Astrocyte (in vitro differentiated cells and primary cell): ENCODE measurements at regions not wholly inside any gene's neighbourhood (a gene's known extent, or its start where the extent isn't known, plus 50 kb on each side); places are given as distances from the start of the nearest gene placed in this dataset.

ENCODE experiments used
- CTCF ChIP-seq: IDR thresholded peaks from 2 replicates; pipeline ENCODE4 v1.5.1; 2011; ENCODE audit warnings: low read depth, mild to moderate bottlenecking, inconsistent platforms, low read length, moderate library complexity; ENCODE audit not compliant: insufficient read depth
- EZH2 ChIP-seq: IDR thresholded peaks from 2 replicates; pipeline ENCODE4 v1.6.1; 2012; ENCODE audit warnings: mild to moderate bottlenecking, low read length, inconsistent platforms; ENCODE audit not compliant: insufficient read depth

GRCh38 chr5:166722939-166723338 is 1568.5 kb upstream of the WWC1 start:
- TF ChIP-seq CTCF = no peak
- TF ChIP-seq EZH2 = no peak
